ENCODE measurements at regions not wholly inside any gene's neighbourhood (a gene's known extent, or its start where the extent isn't known, plus 50 kb on each side); places are given as distances from the start of the nearest gene placed in this dataset.

DNA sequence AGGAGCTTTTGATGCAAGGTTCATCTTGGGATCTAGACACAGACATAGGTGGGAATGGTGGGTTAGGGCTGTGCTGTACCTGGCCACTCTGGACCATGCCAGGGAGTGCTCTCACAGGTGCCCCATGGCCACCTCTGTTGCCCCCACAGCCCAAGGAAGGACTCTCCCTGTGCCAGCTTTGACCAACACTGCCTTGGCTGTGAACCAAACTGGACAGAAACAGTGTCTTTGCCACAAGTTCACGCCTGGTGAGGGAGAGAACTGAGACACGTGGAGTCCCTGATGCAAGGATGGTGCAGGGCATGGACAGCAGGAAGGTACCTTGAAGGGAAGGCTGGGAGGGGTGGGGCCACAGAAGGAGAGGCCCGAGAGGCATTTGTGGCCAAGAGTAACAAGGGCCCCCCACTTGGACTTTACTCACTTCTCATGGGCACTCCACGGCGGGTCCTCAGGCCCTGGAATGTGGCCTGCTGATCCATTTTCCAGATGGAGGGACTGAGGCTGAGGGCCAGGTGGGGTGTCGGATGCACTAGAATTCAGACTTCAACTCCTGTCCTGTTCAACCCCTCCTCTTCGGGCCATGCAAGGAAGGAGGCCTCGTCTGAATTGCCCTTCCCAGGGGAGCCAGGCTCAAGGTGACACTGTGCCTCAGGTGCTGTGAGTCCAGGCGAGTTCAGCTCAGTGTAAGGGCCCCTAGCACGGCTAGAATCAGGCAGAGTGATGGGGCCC is 103.3 kb downstream of the YTHDF1 start:
- H3K9me3 ChIP-seq, result no peaks in the 10 kb centered on the region
- no peak overlapping the region for H3K4me3 ChIP-seq
- intact Hi-C loops (cut with DNase I), result no loop called here
- DNase-seq, result peak in 2 of 6 donors; percentile 6 to 14
- H3K27ac ChIP-seq, result no peak overlapping the region
- H3K36me3 ChIP-seq, result no peaks in the 10 kb centered on the region
- TF ChIP-seq, protein P1, sequence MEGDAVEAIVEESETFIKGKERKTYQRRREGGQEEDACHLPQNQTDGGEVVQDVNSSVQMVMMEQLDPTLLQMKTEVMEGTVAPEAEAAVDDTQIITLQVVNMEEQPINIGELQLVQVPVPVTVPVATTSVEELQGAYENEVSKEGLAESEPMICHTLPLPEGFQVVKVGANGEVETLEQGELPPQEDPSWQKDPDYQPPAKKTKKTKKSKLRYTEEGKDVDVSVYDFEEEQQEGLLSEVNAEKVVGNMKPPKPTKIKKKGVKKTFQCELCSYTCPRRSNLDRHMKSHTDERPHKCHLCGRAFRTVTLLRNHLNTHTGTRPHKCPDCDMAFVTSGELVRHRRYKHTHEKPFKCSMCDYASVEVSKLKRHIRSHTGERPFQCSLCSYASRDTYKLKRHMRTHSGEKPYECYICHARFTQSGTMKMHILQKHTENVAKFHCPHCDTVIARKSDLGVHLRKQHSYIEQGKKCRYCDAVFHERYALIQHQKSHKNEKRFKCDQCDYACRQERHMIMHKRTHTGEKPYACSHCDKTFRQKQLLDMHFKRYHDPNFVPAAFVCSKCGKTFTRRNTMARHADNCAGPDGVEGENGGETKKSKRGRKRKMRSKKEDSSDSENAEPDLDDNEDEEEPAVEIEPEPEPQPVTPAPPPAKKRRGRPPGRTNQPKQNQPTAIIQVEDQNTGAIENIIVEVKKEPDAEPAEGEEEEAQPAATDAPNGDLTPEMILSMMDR (IDR thresholded peaks at IDR 0.05), result no peak
- H3K27me3 ChIP-seq, result no peaks in the 10 kb centered on the region
- H3K4me1 ChIP-seq, result no peaks in the 10 kb centered on the region
- no peak for FAIRE-seq
- WGBS, 2 donors, result 54 to 57% methylated on average over 10 of the region's 10 CpGs
- no peak for ATAC-seq

DNA sequence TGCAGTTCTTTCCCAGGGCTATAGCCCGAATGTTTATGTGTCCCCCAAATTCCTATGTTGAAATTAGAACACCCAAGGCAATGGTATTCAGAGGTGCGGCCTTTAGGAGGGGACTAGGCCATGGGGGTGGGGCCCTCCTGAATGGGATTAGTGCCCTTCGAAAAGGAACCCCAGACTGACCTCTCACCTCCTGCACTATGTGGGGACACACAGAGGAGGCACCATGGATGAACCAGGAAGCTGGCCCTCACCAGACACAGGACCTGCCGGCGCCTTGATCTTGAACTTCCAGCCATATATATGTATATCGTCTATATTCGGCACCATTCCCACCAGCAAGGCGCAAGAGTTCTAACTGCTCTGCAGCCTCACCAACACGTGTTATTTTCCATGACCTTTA is 101.5 kb upstream of the BHLHE23 start:
- no peak for FAIRE-seq
- DNase-seq, result peak in 1 of 6 donors; percentile 14
- H3K4me1 ChIP-seq, result no peaks in the 10 kb centered on the region
- intact Hi-C loops (cut with DNase I), result no loop called here
- 75% methylated on average over 9 of the region's 9 CpGs for WGBS, 2 donors
- no peaks in the 10 kb centered on the region for H3K9me3 ChIP-seq
- TF ChIP-seq, protein P1 (IDR thresholded peaks at IDR 0.05), result no peak
- no peak overlapping the region for H3K4me3 ChIP-seq
- no peaks in the 10 kb centered on the region for H3K36me3 ChIP-seq
- no peak for ATAC-seq
- H3K27me3 ChIP-seq, result no peaks in the 10 kb centered on the region
- H3K27ac ChIP-seq, result no peak overlapping the region

DNA sequence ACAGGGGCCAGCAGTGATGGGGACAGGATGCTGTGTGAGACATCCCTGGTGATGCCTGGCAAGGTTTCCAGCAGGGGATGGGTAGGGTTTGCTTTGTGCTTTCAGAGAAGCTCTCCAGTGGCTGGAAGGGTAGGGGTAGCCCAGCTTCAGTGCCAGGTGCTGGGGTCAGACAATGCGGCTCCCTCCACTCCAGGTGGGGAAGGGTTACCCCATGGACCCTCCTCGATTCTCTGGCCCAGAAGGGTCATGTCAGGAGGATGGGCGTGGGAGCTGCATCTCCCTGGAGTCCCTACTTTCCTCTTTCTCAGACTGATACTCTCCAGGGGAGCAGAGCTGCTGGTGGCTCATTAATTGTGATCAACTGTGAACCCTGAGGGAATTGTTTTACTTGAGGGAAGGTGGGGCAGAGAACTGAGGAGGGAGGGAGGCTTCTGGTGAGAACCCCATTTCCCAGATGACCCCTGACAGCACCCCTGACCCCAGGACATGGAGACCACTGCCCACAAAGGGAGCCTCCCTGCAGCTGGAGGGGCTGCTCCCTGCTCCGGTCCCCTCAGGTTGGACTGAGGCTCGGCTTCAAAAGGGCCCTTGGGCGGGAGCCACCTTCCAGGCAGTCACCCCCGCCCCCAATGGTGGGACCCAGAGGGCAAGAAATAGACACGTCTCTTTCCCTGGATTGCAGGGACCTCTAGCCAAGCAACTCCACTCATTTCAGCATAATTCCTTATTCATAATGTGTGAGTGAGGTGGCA is 100.9 kb upstream of the BHLHE23 start:
- WGBS, 2 donors, result 58 to 71% methylated on average over 8 of the region's 8 CpGs
- FAIRE-seq (no peak), DNase-seq (peak in 1 of 6 donors; percentile 20), ATAC-seq (no peak)
- no peaks in the 10 kb centered on the region for H3K9me3 ChIP-seq
- H3K27ac ChIP-seq, result no peak overlapping the region
- intact Hi-C loops (cut with DNase I), result no loop called here
- no peaks in the 10 kb centered on the region for H3K27me3 ChIP-seq
- TF ChIP-seq, protein P1 (IDR thresholded peaks at IDR 0.05), result no peak
- H3K4me1 ChIP-seq, result no peaks in the 10 kb centered on the region
- no peak overlapping the region for H3K4me3 ChIP-seq
- H3K36me3 ChIP-seq, result no peaks in the 10 kb centered on the region

DNA sequence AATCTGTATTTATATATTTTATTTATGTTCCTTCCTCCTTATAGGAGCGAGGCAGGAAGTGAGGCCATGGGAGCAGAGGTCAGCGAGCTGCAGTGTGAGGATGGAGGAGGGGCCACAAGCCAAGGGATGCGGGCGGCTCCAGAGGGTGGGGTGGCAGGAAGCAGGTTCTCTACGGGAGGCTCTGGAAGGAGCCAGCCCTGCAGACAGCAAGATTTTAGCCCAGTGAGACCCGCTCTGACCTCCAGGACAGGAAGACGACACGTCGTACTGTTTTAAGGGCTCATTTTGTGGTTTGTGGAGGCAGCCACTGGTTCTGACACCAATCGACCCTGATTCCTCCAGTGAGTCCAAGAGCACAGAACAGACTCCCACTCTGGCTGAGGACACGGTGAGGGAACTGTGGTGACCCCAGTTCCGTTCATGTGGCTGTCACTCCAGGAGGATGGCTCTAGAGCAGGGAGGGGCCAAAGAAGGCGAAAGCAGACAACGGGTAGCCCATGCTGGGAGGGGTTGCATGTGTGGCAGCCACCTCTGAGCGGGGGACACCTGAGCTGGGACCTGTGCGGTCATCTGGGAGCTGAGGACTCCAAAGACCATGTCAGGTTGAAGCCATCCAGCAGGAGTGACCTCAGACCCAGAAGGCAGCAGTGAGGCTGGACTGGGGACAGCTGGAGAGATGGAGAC is 100.1 kb upstream of the BHLHE23 start:
- Histone ChIP-seq H3K36me3 (no peaks in the 10 kb centered on the region), H3K27ac (no peak overlapping the region), H3K4me1 (no peaks in the 10 kb centered on the region), H3K27me3 (no peaks in the 10 kb centered on the region), H3K9me3 (no peaks in the 10 kb centered on the region), H3K4me3 (no peak overlapping the region)
- intact Hi-C loops (cut with DNase I), result no loop called here
- ATAC-seq (no peak), FAIRE-seq (no peak), DNase-seq (peak in 1 of 6 donors; percentile 31)
- TF ChIP-seq, protein P1 (IDR thresholded peaks at IDR 0.05), result no peak
- 74 to 79% methylated on average over 16 of the region's 16 CpGs for WGBS, 2 donors

Data from pancreas (tissue), 10 donors.